Right kidney (tissue), 1 donor: ENCODE measurements at regions not wholly inside any gene's neighbourhood (a gene's known extent, or its start where the extent isn't known, plus 50 kb on each side); places are given as distances from the start of the nearest gene placed in this dataset.
"Not testable (repeated sequence)": the region's sequence is repeated elsewhere in the genome, so short reads cannot be mapped to it uniquely, and the experiment has no call there.

Experiments used
- DNase-seq: peaks from one replicate; pipeline ENCODE4 v3.0.0-alpha.2; 2016

DNA sequence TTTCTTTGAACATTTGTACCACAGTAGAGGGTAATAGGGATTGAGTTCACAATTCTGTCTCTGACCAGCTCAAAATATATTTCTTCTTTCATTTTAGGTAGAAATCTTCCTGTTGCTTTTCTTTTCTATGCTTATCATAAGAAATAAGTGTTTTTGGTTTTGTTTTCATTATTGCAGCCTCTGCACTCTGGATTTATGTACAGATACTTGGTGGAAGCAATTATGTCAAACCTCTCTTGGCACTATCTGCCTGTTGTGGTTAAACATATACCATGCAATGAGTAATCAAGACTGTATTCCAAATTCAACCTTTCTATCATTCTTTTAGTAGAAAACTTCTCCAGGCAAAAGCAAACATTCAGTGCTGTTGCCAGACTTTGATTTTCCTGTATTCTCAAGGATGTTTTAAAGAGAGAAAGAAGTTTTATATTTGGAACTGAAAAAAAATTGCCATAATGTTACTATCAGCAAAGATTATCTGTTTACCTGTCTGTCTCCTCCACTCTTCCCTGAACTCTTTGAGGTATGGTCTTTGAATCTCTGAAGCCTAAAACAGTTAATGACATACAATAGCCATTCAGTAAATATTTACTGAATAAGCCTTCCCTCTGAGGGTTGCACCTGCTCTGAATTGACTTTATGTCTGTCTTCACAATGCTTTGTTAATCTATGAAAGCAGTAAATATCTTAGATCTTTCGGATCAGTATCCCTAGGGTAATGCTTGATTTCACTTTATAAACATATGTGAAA is 612.5 kb upstream of the PRR20A start:
- no peak for DNase-seq

DNA sequence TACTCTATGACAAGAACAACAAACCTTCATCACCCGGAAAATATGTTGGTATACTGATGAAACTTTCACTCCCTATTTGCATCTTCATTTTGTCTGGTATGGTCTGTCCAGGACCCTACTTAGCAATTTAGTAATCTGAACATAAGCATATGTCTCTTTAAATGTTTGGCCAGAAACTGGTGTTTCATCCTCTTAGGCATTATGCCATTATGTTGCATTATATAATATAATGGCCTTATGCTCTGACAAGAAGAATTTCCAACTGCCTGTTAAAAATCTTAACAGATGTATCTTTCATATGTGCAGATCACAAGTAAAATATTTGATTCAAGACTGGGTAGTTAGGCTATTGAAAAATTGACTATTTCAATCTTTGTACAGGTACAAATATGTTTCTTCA is 610.6 kb upstream of the PRR20A start:
- DNase-seq: no peak

DNA sequence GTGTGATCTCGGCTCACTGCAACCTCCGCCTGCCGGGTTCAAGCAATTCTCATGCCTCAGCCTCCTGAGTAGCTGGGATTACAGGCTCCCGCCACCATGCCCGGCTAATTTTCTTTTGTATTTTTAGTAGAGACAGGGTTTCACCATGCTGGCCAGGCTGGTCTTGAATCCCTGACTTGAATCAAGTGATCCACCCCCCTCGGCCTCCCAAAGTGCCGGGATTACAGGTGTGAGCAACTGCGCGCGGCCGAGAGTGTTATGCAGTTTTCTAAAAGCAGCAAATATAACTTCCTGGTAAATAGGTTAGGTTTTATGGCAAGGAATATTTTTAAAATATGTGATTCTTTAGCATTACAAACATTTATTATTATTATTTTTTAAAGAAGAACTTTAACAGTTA is 592.8 kb upstream of the PRR20A start:
- not testable (repeated sequence) for DNase-seq

DNA sequence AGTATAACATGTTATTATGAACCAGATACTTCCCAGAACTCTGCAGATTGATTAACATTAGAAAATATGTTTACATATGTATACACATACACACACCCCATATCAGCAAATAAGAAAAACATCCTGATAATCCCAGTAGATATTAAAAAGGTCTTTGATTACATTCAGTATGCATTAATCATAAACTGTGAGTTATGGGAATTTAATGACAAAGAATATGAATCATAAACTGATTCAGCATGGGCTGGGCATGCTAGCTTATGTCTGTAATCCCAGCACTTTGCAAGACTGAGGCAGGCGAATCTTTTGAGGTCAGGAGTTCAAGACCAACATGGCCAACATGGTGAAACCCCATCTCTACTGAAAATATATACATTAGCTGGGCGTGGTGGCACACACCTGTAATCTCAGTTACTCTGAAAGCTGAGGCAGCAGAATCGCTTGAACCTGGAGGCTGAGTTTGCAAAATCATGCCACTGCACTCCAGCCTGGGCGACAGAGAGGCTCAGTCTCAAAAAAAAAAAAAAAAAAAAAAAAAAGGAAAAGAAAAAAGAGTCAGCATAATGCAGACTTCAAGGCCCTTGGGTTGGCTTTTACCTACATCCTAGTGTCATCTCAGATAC is 581.9 kb upstream of the PRR20A start:
- DNase-seq: no peak

DNA sequence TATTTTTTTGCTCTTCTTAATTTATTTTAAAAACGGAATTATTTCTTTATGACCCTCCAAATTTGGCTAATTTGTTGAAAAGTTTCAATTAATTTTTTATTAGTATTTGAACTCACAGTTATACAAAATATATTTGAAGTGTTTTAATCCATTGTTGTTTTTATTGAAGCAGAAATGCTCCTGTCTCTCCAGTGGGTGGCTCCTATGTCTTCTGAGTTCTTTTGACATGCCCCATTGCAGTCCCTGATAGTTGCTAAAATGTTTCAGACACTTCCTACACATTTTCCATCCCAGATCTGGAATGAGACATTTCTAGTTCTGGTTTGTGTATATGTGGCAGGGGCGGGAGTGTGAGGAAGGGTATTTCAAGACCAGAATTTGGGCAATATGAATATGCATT is 579.4 kb upstream of the PRR20A start:
- DNase-seq: no peak

DNA sequence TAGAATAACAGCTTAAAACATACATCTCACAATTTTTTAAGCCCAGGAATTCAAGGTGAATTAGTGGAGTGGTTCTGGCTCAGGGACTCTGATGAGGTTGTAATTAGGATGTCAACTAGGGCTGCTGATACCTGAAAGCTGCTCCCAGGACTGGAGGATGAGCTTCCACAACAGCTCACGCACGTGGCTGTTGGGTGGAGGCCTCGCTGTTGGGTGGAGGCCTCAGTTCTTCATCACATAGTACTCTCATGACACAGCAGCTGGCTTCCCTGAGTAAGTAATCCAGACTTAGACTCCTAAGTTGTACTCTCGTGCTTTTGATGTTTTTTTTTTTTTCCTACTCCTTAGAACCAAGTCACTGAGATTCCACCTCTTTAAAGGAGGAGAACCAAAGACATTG is 577.1 kb upstream of the PRR20A start:
- DNase-seq: no peak

DNA sequence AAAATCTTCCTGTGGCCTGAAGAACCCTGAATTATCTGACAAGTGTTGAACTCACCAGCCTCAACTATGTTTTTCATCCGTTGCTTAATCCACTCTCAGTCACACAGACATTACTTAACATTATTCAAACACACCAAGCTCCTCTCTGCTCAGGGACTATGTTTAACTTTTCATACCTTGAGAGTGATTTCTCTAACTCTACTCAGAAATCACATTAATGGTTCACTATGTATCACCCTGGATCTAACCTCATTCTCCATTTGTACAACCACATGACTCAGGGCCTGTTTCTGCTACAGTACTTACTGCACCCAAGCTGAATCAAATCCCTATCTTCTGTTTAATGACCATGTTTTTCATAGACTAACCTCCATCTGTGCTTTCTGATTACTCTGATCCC is 553.7 kb upstream of the PRR20A start:
- no peak for DNase-seq

DNA sequence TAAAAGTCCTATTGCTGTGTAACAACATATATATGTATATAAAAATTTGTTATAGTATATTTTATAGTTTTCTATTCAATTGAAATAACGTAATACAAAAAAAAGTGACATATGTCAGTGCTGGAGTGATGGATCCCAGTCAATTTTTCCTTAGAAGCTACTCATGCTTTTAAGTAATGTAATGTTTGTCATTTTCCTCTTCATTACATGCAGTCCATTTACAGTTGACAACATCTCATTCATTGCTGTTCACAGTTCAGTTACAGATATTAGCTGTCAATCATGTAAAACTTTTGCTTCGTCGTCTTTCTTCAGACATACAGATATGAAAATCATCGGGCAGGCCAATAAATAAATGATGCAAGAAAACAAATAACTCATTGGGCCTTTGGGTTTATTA is 525.1 kb upstream of the PRR20A start:
- no peak for DNase-seq

DNA sequence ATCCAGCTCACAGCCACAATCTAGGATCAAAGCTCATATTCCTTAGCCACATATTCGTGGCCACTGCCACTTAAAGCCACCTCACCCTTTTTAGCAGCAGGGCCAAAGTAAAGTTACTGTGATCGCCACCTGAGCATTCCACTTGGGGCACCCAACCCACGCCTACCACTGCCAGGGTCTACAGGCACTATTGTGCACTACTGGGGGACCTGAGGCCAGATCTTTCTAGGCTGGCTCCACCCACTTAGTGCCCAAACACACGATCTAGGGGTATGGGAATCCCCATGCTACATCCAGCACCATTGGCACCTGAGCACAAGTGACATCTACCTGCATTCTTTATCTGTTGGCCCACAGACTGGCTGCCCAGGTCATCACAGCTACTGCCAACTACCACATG is 517.9 kb upstream of the PRR20A start:
- DNase-seq: no peak

DNA sequence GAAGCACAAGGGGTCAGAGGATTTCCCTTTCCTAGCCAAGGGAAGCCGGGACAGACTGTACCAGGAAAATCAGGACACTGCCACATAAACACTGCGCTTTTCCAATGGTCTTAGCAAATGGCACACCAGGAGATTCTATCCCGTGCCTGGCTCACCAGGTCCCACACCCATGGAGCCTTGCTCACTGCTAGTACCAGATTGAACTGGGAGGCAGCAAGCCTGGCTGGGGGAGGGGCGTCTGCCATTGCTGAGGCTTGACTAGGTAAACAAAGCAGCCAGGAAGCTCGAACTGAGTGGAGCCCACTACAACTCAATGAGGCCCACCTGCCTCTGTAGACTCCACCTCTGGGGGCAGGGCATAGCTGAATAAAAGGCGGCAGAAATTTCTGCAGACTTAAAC is 511.8 kb upstream of the PRR20A start:
- DNase-seq: not testable (repeated sequence)

DNA sequence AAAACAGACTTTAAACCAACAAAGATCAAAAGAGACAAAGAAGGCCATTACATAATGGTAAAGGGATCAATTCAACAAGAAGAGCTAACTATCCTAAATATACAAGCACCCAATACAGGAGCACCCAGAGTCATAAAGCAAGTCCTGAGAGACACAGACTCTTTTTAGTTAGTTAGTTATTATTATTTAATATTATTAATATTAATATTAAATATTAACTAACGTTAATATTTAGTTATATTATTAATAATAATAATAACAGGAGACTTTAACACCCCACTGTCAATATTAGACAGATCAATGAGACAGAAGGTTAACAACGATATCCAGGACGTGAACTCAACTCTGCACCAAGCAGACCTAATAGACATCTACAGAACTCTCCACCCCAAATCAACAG is 509.7 kb upstream of the PRR20A start:
- DNase-seq: not testable (repeated sequence)

DNA sequence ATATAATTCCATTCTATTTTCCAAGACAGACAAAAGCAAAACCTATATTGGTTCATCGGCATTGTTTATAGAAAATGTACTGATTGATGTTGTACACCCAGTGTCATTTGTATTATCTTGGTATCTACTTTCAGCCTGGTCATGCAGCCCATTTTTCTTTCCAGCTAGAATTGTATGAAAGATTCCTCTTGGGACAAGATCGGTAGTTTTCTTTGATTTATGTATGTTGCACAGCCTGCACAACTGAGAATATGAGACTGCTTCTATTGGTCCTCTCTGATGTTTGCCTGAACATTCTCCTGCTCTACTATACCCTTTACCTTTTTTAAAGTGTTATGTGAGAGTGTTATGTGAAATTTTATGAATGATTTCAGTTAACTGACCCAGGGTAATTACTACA is 487.7 kb upstream of the PRR20A start:
- no peak for DNase-seq

DNA sequence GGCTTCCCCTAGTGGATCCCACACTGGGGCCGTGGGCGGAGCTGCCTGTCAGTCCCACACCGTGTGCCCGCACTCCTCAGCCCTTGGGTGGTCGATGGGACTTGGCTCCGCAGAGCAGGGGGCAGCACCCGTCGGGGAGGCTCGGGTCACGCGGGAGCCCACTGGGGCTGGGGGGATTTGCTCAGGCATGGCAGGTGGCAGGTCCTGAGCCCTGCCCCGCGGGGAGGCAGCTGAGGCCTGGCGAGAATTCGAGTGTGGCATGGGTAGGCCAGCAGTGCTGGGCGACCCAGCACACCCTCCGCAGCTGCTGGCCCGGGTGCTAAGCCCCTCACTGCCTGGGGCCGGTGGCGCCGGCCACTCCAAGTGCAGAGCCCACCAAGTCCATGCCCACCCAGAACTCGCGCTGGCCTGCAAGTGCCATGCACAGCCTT is 481.7 kb upstream of the PRR20A start:
- no peak for DNase-seq

DNA sequence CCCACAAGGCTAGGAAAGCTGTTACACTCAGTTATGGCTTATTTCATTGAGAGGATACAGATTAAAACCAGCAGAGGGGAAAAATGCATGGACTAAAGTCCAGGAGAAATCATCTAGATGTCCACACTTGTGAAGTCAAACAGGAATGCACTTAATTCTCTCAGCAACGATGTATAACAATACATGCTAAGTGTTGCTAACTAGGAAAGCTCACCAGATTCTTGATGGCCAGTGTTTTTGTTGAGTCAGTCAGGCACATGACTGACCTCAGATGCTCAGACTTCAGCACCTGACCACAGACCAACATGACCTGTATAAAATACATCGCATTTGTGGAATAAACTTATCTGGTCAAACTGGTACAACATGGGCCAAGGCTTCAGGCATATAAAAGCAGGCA is 470.2 kb upstream of the PRR20A start:
- DNase-seq: no peak

DNA sequence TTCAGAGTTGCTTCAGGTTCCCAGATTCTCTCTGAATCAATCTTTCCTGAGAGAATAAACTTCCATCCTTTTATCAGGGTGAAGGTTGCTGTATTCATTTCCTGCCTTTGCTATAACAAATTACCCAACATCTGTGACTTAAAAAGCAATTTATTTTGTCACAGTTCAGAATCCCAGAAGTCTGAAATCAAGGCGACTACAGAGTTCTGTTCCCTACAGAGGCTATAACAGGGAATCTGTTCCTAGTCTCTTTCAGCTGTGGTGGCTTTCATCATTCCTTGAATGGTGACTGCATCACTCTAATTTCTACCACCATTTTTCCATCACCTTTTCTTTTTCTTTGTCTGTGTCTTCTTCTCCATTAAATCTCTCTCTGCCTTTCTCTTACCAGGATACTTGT is 459.3 kb upstream of the PRR20A start:
- DNase-seq: no peak

DNA sequence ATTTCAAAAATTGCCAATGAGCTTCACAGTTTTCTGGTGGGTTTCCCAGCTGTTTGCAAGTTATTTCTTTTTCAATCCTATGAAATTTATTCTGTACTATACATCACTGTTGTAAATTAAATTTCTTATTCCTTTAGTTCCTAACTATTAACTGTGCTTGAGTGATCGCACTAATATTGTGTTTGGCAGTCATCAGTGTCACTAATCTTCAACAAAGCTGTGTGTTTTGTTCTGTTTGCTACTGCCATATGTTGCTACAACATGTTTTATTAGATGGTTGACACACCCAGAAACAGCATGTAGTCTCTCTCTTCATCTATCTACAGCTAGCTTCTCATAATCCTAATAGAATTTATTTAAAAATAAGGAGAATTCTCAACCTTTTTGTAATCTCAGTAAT is 453.6 kb upstream of the PRR20A start:
- DNase-seq: no peak

DNA sequence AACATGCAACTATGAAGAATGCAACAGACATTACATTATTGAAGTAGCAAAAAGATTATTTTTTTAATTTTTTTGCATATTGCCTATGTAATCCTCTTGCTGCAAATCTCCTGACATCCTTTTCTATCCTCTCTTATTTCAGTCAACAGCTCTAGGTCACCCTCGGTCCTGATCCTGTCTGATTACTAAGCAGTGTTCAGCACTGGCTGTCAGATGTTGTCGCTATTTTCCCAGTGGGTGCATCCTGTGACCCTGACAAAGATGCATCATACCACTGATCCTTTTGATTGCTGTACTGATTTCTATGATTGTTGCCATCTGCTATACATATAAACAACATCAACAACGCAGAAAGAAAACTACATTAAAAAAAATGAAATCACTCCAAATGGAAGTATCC is 443.7 kb upstream of the PRR20A start:
- no peak for DNase-seq

DNA sequence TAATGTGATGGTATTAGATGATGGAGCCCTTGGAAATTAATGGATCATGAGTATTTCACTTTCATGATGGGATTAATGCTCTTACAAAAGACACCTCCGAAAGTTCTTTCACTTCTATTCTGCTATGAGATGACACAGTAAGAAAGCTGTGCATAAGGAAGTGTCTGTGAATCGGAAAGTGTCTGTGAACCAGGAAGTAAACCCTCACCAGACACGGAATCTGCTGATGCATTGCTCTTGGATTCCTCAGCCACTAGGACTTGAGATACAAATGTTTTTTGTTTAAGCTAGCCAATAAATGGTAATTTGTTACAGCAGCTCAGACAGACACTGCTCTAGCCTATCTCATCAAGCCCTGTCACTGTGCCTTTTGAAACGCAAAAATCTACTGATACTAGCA is 440.4 kb upstream of the PRR20A start:
- DNase-seq: no peak

DNA sequence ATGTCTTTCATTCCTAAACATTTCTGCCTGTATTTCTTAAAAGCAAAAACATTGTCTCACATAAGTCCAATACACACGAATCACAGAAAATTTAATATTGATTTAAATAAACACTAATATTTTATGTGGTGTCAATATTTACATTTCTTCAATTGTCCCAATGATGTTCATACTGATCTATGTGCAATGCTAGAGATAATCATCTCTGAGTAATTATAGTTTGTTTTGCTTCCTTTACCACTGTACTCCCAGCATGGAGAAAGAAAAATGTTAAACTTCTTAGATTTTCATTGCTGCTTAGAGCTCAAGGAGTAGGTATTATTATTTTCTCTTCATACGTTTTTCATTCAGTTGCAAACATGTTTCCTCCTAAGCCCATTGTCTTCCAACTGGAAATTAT is 434.2 kb upstream of the PRR20A start:
- DNase-seq: no peak

DNA sequence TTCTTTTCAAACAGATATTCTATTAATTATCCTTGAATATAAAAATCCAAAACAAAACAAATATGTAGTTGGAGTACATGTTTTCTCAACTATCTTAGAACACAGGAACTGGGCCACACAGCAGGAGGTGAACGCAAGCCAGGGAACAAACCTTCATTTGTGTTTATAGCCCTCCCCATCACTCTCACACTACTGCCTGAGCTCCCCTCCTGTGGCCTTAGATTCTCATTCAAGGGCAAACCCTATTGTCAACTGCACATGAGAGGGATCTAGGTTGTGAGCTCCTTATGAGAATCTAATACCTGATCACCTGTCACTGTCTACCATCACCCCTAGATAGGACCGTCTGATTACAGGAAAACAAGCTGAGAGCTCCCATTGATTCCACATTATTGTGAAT is 427.1 kb upstream of the PRR20A start:
- DNase-seq: no peak

DNA sequence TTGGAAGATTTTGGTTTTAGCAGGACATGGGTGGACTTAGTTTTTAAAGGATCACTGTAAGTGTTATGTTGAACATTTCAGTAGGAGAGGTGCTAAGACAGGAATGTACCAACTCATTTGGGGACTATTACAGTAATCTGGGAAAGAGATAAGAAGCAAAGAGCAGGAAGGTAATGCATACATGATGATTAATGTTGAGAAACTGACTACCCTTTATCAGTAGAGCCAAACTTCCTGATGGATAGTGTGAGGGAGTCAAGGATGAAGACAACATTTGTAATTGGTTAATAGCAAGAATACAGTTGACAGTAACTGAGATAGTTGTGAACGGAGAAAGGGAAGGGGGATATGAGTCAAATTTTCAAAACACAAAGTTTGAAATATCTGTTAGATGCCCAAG is 421.9 kb upstream of the PRR20A start:
- DNase-seq: no peak

DNA sequence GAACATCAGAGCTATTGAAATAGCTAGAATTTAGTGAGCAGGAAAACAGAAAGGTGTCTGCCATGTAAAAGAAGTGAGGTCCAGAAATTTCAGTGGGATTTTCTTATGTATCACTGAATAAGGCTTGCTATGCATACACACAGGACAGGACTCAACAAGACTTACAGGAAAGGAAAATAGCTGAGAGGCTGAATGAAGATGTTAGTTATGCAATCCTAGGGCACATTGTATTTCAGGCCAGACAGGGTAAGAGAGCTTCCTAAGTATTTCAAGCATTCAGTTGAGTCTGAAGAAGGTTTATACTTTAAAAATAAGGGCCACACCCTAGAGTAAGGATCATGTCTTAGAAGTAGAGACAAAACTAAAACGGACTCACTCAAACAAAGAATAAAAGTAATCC is 419.9 kb upstream of the PRR20A start:
- DNase-seq: no peak

DNA sequence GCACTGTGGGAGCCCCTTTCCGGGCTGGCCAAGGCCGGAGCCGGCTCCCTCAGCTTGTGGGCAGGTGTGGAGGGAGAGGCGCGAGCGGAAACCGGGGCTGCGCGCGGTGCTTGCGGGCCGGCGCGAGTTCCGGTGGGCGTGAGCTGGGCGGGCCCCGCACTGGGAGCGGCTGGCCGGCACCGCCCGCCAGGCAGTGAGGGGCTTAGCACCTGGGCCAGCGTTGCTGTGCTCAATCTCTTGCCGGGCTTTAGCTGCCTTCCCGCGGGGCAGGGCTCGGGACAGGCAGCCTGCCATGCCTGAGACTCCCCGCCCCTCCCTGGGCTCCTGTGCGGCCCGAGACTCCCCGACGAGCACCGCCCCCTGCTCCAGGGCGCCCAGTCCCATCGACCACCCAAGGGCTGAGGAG is 405.2 kb upstream of the PRR20A start:
- DNase-seq: no peak

DNA sequence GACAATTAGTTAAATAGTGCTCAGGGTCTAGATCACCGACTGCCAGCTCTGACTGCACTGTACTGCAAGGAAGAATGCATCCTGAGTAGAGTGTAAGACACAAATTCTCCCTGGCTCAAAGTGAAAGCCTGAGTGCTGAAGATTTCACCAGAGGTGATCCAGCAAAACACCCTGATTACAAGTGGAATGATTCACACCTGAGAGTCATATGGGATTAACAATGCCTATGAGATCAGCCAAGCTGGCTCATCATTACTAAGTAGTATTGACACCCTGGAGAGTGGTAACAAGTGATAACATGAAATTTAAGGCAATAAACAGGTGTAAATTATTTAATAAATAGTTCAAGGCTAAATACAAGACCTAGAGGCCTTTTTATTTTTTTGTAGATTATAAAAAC is 403.8 kb upstream of the PRR20A start:
- DNase-seq: no peak

DNA sequence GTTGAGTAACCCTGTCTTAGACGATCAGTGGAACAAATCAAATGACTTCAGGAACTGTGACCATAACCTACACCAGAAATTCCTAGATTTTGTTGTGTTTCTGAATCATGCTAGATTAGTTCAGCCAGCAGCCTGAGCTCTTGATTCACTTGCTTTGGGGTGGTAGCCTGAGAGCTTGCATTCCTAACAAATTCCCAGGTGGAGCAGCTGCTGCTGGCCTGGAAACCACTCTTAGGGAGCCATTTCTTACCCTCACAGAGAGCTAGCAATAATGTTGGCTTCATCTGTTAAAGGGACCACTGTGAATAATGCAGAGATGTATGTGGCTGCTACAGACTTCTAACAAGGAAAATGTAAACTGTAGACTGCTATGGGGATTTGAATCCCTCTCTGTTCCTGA is 388.1 kb upstream of the PRR20A start:
- no peak for DNase-seq
